ENCODE measurements at regions not wholly inside any gene's neighbourhood (a gene's known extent, or its start where the extent isn't known, plus 50 kb on each side); places are given as distances from the start of the nearest gene placed in this dataset.

DNA sequence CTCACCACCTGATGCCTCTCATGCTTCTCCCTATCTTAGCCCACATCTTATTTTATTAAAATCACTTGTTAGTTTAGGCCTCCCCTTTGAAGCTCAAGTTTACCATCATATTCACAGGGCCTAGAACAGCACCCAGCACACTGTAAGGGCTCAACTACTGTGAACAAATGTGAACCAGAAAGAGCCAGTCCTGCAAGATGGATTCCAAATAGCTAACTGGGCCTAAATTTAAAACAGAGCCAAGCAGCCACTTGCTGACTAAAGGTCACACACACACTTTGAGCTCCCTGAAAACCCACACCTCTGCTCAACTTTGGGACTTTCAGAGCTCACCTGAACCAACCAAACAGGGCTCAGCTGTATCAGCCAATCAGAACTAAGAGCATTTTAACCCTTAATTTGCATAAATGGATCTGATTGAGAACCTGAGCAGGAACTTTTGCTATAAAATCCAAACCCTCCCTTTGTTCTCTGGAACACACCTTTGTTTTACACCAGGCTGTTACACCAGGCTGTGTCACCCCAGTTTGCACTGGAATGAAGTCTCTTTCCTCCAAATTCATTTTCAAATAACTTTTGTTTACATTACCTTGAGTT, 62.1 kb upstream of the EXOC1L start:
- TF ChIP-seq CTCF (conservative IDR thresholded peaks at IDR 0.05 in 1 of 2, IDR thresholded peaks at IDR 0.05 in 1 of 2; ENCODE audit: extremely low read depth in 1 of 2, insufficient read depth in 1 of 2, low read depth in 1 of 2, low read length in 2 of 2), result no peak
- no peak for TF ChIP-seq EZH2 (IDR thresholded peaks at IDR 0.05; ENCODE audit: borderline replicate concordance, low read length)
